M059J (cell line): ENCODE measurements at regions not wholly inside any gene's neighbourhood (a gene's known extent, or its start where the extent isn't known, plus 50 kb on each side); places are given as distances from the start of the nearest gene placed in this dataset.
"Not testable (repeated sequence)": the region's sequence is repeated elsewhere in the genome, so short reads cannot be mapped to it uniquely, and the experiment has no call there.

Experiments used
- DNase-seq: peaks from one replicate; pipeline ENCODE4 v3.0.0-alpha.2; 2012; ENCODE audit warnings: low read depth

- no peak for DNase-seq
Observed at GRCh38 chr1:177424744-177425143, 254.0 kb downstream of the BRINP2 start.

GRCh38 chr1:177423090-177423489, 252.3 kb downstream of the BRINP2 start:
- DNase-seq = no peak

GRCh38 chr1:177413982-177414596, 243.3 kb downstream of the BRINP2 start:
- no peak for DNase-seq

- no peak for DNase-seq
Observed at GRCh38 chr1:177411381-177411780, 240.6 kb downstream of the BRINP2 start.

GRCh38 chr1:177410179-177410766, 239.5 kb downstream of the BRINP2 start:
- DNase-seq = no peak

GRCh38 chr1:177406323-177406722, 235.6 kb downstream of the BRINP2 start:
- not testable (repeated sequence) for DNase-seq

- DNase-seq = no peak
Observed at GRCh38 chr1:177392336-177392735, 221.6 kb downstream of the BRINP2 start.

GRCh38 chr1:177385760-177386698, 215.3 kb downstream of the BRINP2 start:
- DNase-seq = no peak

GRCh38 chr1:177384461-177384860, 213.7 kb downstream of the BRINP2 start:
- no peak for DNase-seq

GRCh38 chr1:177383715-177384114, 213.0 kb downstream of the BRINP2 start:
- no peak for DNase-seq

GRCh38 chr1:177377866-177378265, 207.1 kb downstream of the BRINP2 start:
- DNase-seq = no peak

- no peak for DNase-seq
Observed at GRCh38 chr1:177368255-177368654, 197.5 kb downstream of the BRINP2 start.

GRCh38 chr1:177366091-177366490, 195.3 kb downstream of the BRINP2 start:
- DNase-seq = no peak

- DNase-seq = no peak
Observed at GRCh38 chr1:177360791-177361190, 190.0 kb downstream of the BRINP2 start.

GRCh38 chr1:177356674-177357435, 186.1 kb downstream of the BRINP2 start:
- DNase-seq = no peak

GRCh38 chr1:177355575-177355974, 184.8 kb downstream of the BRINP2 start:
- peak; percentile 4 for DNase-seq

- DNase-seq = no peak
Observed at GRCh38 chr1:177354247-177354646, 183.5 kb downstream of the BRINP2 start.

GRCh38 chr1:177351361-177352108, 180.8 kb downstream of the BRINP2 start:
- no peak for DNase-seq

GRCh38 chr1:177346790-177347359, 176.1 kb downstream of the BRINP2 start:
- DNase-seq = no peak

GRCh38 chr1:177343445-177343844, 172.7 kb downstream of the BRINP2 start:
- DNase-seq = no peak

GRCh38 chr1:177341773-177342172, 171.0 kb downstream of the BRINP2 start:
- no peak for DNase-seq
